T-helper 2 cell treated with Interferon-gamma antibody and Interleukin-4, amounts not matched to agents 5 μg/mL and 100 μg/mL, for 36 hours (primary cell): ENCODE measurements at regions not wholly inside any gene's neighbourhood (a gene's known extent, or its start where the extent isn't known, plus 50 kb on each side); places are given as distances from the start of the nearest gene placed in this dataset.

Experiments used
- DNase-seq: peaks from one replicate; pipeline ENCODE4 v3.0.0; 2021; ENCODE audit warnings: low spot score
- H3K27ac Mint-ChIP-seq: one replicate; pipeline ENCODE4 v1.8.0; 2021; ENCODE audit warnings: mild to moderate bottlenecking, mixed read lengths
- H3K27me3 Mint-ChIP-seq: one replicate; pipeline ENCODE4 v1.8.0; 2021; ENCODE audit warnings: low read depth, mixed read lengths
- H3K36me3 Mint-ChIP-seq: one replicate; pipeline ENCODE4 v1.8.0; 2021; ENCODE audit warnings: low read depth, mixed read lengths
- H3K4me1 Mint-ChIP-seq: one replicate; pipeline ENCODE4 v1.8.0; 2021; ENCODE audit warnings: low read depth, mixed read lengths
- H3K4me3 Mint-ChIP-seq: one replicate; pipeline ENCODE4 v1.8.0; 2022; ENCODE audit warnings: mild to moderate bottlenecking, moderate library complexity, mixed read lengths
- H3K9me3 Mint-ChIP-seq: one replicate; pipeline ENCODE4 v1.8.0; 2021; ENCODE audit warnings: mixed read lengths

DNA sequence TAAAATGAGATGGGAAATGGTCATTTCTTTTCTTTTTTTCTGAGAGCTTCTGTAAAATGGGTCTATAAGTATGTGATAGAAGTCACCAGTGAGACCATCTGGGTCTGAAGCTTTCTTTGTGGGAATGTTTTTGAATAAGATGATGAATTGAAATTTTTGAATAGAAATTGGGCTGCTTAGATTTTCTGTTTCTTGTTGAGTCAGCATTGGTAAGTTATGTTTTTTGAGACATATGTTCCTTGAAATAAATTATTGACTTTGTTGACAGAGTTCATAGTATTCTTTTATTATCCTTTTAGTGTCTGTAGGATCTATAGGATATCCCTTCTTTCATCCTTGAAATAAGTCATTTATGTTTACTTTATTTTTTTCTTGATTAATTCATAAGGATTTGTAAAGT, 208.1 kb downstream of the OPA1 start:
- Mint-ChIP-seq H3K27me3 (peaks cover 8% of the 10 kb centered on the region), H3K4me3 (no peak overlapping the region), H3K9me3 (no peaks in the 10 kb centered on the region), H3K4me1 (no peaks in the 10 kb centered on the region), H3K27ac (no peak overlapping the region), H3K36me3 (no peaks in the 10 kb centered on the region)
- no peak for DNase-seq

DNA sequence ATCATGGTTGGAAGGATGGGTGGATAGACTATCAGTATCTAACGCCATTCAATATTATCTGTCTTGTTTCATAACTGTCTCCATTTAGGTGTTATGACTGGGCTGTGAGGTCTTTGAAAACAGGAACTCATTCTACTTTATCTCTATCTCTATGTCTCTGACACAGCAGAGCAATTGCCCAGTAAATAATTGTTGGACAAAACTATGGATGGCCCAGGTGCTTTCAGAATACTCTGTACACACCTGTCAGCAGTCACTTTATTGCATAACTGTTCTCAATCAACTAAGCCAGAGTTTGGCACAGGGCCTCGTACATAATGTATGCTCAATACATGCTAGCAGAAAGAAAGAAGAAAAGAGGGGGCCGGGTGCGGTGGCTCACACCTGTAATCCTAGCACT, 210.3 kb downstream of the OPA1 start:
- peaks cover 16% of the 10 kb centered on the region for H3K27me3 Mint-ChIP-seq
- H3K4me3 Mint-ChIP-seq = no peak overlapping the region
- no peak overlapping the region for H3K27ac Mint-ChIP-seq

DNA sequence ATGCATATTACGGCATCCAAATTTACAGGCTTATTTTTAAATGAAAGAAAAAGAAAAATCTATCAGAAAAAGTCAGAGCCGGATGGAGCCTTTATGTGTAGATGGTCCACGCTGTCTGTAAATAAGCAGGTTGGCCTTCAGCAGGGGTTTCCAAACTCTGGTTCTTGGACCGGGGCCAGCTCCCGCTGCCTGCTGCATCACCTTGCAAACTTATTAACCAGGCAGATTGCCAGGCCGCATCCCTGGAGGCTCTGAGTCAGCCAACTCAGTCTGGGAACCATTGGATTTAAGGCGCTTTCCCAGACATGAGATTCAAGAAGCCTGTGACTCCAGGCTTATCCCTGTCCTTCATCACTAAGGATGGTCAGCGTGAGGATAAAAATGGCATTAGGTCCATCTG, 212.4 kb downstream of the OPA1 start:
- DNase-seq = no peak
- no peaks in the 10 kb centered on the region for H3K4me1 Mint-ChIP-seq
- H3K4me3 Mint-ChIP-seq = no peak overlapping the region

More for the DNA sequence above, 210.3 kb downstream of the OPA1 start:
- no peak for DNase-seq
- Mint-ChIP-seq H3K36me3 (no peaks in the 10 kb centered on the region), H3K9me3 (no peaks in the 10 kb centered on the region), H3K4me1 (no peaks in the 10 kb centered on the region)

DNA sequence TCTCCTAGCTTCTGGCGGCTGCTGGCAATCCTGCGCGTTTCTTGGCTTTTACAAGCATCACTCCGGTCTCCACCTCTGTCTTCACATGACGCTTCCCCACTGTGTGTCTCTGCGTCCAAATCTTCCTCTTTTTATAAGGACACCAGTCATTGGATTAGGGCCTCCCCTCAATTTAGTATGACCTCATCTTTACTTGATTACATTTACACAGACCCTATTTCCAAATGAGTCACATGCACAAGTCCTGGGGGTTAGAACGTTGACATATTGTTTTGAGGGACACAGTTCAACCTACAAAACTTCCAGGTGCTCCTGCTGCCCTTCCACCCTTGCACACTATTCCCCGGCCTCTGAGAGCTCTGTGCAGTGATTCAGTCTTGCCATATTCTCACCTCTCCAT, 215.3 kb downstream of the OPA1 start:
- Mint-ChIP-seq H3K4me1 (no peaks in the 10 kb centered on the region), H3K36me3 (no peaks in the 10 kb centered on the region), H3K27me3 (peaks cover 25% of the 10 kb centered on the region), H3K27ac (no peak overlapping the region), H3K4me3 (no peak overlapping the region), H3K9me3 (no peaks in the 10 kb centered on the region)
- DNase-seq = no peak

More for the DNA sequence above, 212.4 kb downstream of the OPA1 start:
- no peak overlapping the region for H3K27ac Mint-ChIP-seq
- H3K36me3 Mint-ChIP-seq = no peaks in the 10 kb centered on the region
- no peaks in the 10 kb centered on the region for H3K9me3 Mint-ChIP-seq
- H3K27me3 Mint-ChIP-seq = peaks cover 21% of the 10 kb centered on the region

DNA sequence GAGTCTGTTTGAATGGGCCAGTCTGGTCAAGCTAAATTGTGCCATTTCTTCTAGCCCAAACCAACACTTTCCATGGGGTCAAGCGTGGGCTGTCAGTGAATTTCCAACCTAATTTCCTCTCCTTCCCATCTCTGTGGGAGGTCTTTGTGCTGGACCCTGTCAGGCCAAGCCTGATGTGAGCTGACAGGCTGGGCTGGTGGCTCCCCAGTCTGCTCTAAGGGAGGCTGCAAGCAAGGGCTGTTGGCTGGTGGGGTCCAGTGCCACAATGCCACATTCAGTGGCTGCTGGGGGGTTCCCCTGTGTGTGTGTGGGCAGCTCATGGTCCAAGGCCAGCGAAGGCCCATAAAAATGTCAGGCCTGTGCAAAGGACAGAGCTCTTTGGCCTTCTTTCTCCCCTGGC, 216.1 kb downstream of the OPA1 start:
- Mint-ChIP-seq H3K9me3 (no peaks in the 10 kb centered on the region), H3K36me3 (no peaks in the 10 kb centered on the region), H3K27ac (no peak overlapping the region), H3K4me3 (no peak overlapping the region), H3K27me3 (peaks cover 24% of the 10 kb centered on the region), H3K4me1 (no peaks in the 10 kb centered on the region)
- no peak for DNase-seq

DNA sequence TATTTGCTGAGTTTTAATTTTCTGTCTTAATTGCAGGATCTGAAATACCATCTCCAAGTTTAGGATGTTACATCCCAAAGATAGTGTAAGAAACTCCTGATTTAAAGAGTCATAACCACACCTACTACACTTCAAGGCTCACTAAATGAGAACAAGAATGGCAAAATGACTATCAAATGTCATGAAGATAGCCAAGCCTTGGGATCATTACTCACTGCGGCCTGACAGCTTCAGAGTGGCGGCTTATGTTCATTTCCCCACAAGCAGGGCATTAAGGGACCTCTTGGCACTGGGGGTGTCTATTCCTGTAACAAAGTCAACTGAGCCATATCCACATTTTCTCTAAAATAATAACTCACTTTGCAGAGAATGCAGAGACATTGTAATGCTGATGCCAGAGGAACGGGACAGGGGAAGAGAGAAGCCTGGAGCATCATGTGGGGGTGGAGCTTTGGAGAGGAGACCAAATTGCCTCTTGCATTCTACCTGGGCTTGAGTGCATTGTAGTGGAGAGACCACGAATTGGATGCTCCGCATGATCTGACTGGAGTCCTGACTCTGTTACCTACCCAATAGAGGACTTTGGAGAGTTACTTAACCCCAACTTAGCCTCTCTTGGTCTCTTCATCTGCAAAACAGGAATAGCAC, 219.2 kb downstream of the OPA1 start:
- DNase-seq = no peak
- Mint-ChIP-seq H3K36me3 (no peaks in the 10 kb centered on the region), H3K4me3 (no peak overlapping the region), H3K4me1 (no peaks in the 10 kb centered on the region), H3K9me3 (no peaks in the 10 kb centered on the region), H3K27ac (no peak overlapping the region), H3K27me3 (peaks cover 20% of the 10 kb centered on the region)

DNA sequence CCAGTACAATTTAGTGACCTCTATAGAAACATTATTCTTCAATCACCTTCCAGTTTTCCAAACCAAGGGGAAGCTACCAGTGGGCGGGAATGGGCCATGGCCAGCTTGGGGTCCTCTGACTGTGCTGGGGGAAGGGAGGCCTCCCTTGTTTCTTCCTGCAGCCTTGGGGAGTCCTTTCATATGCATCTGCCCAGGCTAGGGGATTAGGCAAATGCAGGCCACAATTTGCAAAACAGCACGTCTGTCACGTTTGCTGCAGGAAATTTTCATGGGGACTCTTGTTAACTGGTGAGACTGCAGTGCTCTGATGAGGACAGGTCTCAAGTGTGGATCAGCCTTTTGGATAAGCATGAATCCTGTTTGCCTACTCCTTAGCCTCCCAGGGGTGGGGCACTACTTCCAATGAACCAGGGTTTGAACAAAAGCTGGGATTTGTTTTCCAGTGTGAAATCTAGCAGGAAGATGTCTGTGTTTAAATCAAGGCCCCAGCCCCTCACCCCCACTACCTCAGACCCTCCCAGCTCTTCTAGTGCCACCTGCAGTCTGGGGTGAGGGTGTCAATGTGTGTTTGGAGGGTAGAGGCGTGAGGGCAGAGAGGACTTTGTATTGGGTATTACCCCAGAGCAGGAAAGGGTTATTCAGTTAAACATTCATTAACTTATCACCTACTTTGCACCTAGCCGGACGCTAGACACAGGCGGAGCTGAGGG, 219.9 kb downstream of the OPA1 start:
- no peaks in the 10 kb centered on the region for H3K36me3 Mint-ChIP-seq
- peaks cover 17% of the 10 kb centered on the region for H3K27me3 Mint-ChIP-seq

DNA sequence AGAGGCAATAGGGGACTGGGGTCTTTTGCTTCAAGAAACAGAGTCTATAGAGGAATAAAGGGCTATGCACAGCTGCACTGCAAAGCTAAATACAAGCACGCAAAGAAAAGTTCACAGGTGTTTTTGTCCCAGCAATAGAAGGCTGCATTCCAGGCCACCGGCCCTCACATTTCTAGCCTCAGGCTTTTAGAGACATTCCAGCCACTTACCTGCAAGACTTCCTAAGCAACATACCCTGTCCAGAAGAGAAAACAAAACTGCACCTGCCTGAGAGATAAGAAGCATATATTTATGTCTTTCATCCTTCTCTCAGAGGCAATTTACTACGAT, 220.5 kb downstream of the OPA1 start:
- no peaks in the 10 kb centered on the region for H3K9me3 Mint-ChIP-seq
- H3K36me3 Mint-ChIP-seq = no peaks in the 10 kb centered on the region
- DNase-seq = no peak
- no peak overlapping the region for H3K27ac Mint-ChIP-seq
- no peak overlapping the region for H3K4me3 Mint-ChIP-seq
- no peaks in the 10 kb centered on the region for H3K4me1 Mint-ChIP-seq
- peaks cover 17% of the 10 kb centered on the region for H3K27me3 Mint-ChIP-seq

More for the DNA sequence above, 219.9 kb downstream of the OPA1 start:
- Mint-ChIP-seq H3K4me1 (no peaks in the 10 kb centered on the region), H3K9me3 (no peaks in the 10 kb centered on the region), H3K4me3 (no peak overlapping the region), H3K27ac (no peak overlapping the region)
- DNase-seq = no peak

DNA sequence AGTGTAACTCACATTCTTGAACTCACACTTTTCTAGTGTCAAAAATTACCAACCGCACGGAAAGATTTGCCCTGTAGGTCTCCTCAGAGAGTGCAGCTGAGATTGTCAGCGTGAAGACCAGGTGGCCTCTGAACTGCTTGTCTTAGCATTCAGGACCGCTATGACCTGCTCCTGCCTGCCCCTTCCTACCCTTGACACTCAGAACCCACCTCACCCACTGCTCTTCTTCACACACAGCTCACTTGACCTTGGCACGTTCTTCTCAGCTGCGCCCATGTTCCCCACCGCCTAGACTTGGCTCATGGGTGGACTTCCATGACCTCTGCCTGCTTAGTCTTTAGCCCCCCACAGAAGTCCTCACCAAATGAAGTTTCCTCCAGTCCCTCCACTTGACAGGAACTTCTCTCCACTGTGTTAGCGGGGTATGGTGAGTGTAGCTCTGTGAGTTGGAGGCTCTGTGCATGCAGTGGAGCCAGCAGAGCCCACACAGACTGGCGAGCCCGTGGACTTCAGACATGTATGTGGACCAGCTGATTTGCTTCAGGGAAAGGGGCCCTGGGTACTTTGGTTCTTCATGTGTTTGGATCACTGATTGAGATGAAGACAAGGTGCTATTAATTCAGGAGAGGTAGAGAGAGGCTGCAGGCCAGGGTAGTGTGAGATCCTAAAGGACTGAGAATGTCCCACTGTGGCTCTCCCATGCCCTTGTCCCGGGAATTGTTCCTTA, 221.3 kb downstream of the OPA1 start:
- H3K27ac Mint-ChIP-seq = no peak overlapping the region
- no peaks in the 10 kb centered on the region for H3K4me1 Mint-ChIP-seq

DNA sequence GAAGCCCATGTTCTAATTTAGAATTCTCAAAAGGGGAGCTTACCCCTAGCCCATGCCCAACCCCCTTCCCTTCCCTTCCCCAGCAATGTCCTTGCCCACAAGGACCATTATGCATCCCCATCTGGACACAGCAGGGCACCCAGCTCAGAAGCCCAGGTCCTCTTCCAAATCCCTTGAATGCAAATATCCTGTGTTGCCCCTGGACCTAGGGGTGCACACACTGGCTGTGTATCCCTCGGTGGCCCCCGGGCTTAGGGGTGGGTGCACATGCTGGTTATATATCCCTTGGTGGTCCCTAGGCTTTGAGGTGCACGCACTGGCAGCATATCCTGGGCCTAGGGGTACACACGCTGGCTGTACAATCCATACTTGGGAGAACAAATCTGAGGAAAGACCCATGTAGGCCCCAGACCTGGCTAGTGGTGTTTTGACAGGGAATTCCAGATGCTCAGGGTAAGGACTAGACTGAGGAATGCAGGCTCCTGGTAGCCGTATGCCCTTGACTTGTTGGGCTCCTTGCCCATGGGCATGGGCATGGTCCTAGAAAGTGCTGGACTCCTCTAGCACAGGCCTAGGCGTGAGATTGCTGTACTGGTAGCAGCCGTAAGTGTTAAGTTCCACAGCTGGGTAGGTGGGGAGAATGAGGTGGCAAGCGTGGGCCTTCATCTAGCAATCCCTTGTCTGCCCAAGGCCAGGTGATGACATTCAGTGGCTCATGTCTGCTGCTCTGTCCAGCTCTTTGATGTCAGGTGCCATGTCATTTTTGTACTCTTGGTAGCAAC, 222.4 kb downstream of the OPA1 start:
- H3K27ac Mint-ChIP-seq = no peak overlapping the region
- H3K9me3 Mint-ChIP-seq = no peaks in the 10 kb centered on the region
- H3K36me3 Mint-ChIP-seq = no peaks in the 10 kb centered on the region
- peaks cover 13% of the 10 kb centered on the region for H3K27me3 Mint-ChIP-seq
- H3K4me1 Mint-ChIP-seq = no peaks in the 10 kb centered on the region
- no peak overlapping the region for H3K4me3 Mint-ChIP-seq
- DNase-seq = no peak

More for the DNA sequence above, 221.3 kb downstream of the OPA1 start:
- H3K27me3 Mint-ChIP-seq = peaks cover 15% of the 10 kb centered on the region
- DNase-seq = no peak
- H3K9me3 Mint-ChIP-seq = no peaks in the 10 kb centered on the region
- H3K36me3 Mint-ChIP-seq = no peaks in the 10 kb centered on the region
- H3K4me3 Mint-ChIP-seq = no peak overlapping the region

DNA sequence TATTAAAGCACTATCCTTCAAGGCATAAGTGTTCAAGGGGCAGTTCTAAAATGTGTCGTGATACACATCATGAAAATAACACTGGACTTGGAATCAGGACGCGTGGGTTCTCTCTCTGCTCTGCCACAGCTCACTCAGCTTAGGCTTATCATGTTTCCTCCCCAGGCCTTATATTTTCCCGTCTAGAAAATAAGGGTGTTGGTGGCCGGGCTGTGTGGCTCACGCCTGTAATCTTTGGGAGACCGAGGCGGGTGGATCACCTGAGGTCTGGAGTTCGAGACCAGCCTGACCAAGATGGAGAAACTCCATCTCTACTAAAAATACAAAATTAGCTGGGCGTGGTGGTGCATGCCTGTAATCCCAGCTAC, 223.0 kb downstream of the OPA1 start:
- H3K27me3 Mint-ChIP-seq = peaks cover 10% of the 10 kb centered on the region
- H3K36me3 Mint-ChIP-seq = no peaks in the 10 kb centered on the region

DNA sequence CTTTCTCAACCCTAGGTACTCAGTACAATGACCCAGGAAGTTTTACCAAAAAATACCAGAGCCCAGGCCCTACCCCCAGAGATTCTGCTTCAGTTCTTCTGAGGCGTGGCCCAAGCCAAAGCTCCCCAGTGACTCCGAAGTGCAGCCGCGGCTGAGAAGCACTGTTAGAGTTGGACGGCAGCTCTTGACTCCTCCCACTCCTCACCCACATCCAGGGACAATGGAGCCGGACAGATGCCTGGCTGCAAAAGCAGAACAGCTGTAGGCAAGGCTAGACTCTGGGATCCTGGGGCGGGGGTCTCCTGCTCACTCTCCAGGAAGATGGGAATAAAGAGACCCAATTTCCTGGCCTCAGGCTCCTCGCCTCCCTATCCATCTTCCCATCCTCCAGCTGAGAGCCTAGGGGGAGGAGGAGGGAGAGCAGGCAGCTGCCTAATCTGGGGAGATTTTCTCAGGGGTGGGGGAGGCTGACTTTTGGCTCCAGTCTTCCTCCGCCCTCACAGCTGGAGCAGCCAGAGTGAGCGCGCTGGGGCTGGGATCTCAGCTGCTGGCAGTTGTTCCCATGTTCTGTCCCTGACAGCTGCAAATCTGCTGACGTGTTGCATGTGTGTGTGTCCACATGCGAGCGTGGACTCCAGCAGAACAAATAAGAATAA, 223.8 kb downstream of the OPA1 start:
- no peak for DNase-seq
- Mint-ChIP-seq H3K4me3 (no peak overlapping the region), H3K27ac (no peak overlapping the region), H3K9me3 (no peaks in the 10 kb centered on the region), H3K36me3 (no peaks in the 10 kb centered on the region), H3K27me3 (peaks cover 13% of the 10 kb centered on the region), H3K4me1 (no peaks in the 10 kb centered on the region)

More for the DNA sequence above, 223.0 kb downstream of the OPA1 start:
- Mint-ChIP-seq H3K9me3 (no peaks in the 10 kb centered on the region), H3K4me1 (no peaks in the 10 kb centered on the region), H3K27ac (no peak overlapping the region), H3K4me3 (no peak overlapping the region)
- DNase-seq = no peak

DNA sequence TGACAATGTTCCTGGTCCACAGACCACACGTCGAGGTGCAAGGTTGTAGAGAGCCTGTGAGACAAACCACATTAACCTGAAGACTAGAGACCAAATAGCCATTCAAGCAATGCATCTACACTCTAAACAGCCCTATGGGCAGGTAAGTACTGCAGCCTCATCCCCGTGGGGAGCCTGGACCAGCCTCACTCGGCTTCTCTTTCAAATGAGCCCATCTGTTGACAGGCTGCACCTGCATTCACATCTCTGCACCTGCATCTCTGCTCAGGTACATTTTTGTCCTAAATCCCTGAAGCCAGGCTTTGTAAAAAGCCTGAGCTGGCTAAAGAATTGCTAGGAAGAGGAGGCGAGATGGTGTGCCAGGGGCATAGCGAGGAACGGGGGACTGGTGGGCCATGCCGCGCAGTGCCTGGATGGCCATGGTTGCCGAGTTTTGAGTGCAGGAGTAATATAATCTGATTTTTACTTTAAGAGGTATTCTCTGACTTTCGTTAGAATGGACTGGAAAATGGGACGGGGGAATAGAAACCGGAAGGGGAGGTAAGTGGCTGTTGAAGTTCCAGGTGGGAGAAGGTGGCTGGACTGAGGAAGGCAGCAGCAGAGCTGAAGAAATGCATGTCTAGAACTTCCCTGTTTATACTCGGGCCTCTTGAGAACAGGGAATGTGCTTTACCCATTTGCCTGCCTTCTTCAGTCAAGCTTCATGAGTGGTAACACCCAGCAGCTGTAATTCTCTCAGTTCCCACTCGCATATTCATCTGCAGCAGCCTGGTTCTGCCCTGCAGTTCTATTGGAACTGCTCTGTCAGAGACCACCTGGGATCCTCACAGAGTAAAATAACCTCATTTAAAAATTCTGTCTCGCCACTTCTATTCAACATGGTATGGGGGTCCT, 226.4 kb downstream of the OPA1 start:
- no peaks in the 10 kb centered on the region for H3K36me3 Mint-ChIP-seq
- H3K27me3 Mint-ChIP-seq = peaks cover 25% of the 10 kb centered on the region
- no peak for DNase-seq
- no peaks in the 10 kb centered on the region for H3K9me3 Mint-ChIP-seq
- H3K4me3 Mint-ChIP-seq = no peak overlapping the region
- H3K27ac Mint-ChIP-seq = no peak overlapping the region
- no peaks in the 10 kb centered on the region for H3K4me1 Mint-ChIP-seq
